HL-60/S4 (cell line): ENCODE measurements at regions not wholly inside any gene's neighbourhood (a gene's known extent, or its start where the extent isn't known, plus 50 kb on each side); places are given as distances from the start of the nearest gene placed in this dataset.

ENCODE experiments used
- in situ Hi-C: fragments of 300-500 bp; cut with MboI; formaldehyde crosslinking; loops from 2 replicates; pipeline ENCODE4 v1.14.3; 2022; ENCODE audit warnings: low sequenced_read_pairs

DNA sequence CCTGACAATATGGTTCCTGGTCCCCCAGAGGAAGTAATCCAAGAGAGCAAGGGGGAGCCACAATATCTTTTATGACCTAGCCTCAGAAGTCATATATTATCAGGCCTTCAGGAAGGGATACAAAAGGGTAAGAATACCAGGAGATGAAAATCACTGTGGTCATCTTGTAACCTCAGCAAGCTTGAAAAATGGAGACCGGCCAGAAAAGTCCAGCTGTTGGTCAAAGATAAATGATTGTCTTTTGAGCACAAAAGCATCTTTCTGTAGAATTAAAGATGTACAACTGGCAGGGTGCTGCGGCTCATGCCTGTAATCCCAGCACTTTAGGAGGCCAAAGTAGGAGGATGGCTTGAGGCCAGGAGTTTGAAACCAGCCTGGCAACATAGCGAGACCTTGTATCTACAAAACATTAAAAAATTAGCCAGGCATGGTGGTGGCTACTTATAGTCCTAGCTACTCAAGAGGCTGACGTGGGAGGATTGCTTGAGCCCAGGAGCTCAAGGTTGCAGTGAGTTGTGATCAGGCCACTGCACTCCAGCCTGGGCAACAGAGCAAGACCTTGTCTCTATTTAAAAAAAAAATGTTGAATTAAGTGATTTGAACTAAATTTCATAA is 118.0 kb upstream of the MARCKS start:
- in situ Hi-C loops: no loop called here

DNA sequence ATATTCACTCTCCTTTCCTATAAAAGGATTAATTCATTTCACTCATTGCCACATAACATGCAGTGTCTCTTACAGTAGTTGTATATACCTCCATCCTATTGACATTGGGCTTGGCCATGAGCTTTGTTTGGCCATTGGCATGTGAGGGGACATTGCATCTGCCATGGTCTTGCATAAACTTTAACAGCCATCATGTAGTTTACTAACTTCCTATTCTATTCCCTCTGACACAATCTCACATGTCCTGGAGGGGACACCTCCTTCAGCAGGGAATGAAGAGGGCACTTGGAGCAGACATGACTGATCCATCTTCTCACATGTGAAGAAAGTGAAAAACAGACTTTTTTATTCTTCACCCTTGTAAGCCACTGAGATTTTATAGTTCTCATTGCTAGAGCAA is 115.5 kb upstream of the MARCKS start:
- in situ Hi-C loops: no loop called here

DNA sequence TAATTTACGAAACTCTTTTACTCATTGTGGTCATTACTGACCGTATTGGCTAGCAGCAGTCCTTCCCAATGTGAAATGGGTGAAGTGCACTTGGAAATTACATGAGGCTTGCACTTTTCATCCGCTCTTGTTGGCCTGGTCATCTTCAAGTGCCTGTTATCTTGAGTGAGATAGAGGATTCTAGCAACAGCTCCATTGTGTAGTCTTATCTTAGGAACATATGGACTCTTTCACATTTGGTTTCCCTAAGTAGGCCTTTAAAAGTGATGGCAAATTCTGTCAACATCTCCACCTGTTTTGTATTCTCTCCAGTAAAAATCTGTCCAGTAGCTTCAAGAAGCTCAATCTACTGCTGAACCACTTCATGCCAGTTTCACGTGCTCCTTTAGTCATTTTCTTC is 114.8 kb upstream of the MARCKS start:
- in situ Hi-C loops: no loop called here

DNA sequence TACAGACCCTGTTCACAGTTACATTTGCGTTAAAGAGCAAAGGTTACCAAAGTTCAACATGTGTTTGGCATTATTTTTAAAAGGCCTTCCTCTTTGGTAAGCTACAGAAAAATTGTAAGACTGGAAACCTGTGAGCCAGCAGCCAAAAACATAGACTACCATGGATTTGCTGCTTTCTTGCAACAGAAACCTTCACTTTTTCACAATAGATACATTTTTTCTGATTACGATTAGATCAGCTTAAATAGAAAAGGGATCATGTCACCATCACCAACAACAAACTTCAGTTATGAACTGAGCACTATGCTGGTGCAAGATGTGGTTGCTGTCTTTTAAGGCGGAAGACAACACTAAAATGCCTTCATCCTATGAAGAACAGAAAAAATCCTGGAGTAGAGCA is 112.3 kb upstream of the MARCKS start:
- in situ Hi-C loops: no loop called here

DNA sequence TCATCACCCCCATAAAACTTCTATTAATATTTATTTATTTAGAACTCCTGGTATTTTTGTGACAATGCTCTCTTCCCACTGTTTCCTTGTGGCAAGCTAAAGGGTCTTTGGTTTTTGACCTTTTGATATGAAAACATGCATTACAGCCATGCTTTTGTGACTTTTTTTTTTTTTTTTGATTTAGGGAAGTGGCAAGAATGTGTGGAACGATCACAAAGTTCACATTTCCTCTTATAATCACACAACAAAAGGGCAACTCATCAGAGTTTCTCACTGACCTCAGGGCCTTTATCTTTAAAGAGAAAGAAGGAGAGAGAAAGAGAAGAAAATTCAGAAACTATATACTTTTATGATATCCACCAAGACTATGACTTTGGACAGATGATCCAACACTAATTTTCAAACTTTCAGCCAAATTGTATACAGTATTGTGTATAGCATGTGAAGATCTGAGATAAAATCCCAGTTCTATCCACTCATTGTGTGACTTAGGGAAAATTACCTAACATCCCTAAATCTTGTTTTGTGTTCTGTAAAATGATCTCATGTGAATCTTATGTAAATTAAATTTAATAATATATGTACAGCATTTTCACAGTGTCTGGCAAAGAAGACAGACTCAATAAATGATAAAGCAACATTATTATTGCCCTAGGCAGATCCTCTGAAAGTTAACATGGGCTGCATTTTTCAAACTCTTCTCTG is 106.8 kb upstream of the MARCKS start:
- in situ Hi-C loops: no loop called here

DNA sequence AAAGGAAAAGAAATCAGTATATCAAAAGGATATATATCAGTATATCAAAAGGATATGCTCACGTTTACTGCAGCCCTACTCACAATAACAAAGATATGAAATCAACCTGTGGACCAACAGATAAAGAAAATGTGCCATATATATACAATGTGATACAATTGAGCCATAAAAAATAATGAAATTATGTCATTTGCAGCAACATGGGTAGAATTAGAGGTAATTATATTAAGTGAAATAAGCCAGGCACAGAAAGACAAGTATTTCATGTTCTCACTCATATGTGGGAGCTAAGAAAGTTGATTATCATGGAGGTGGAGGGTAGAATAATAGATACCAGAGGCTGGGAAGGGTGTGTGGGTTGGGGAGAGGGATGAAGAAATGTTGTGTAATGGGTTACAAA is 102.9 kb upstream of the MARCKS start:
- in situ Hi-C loops: no loop called here

DNA sequence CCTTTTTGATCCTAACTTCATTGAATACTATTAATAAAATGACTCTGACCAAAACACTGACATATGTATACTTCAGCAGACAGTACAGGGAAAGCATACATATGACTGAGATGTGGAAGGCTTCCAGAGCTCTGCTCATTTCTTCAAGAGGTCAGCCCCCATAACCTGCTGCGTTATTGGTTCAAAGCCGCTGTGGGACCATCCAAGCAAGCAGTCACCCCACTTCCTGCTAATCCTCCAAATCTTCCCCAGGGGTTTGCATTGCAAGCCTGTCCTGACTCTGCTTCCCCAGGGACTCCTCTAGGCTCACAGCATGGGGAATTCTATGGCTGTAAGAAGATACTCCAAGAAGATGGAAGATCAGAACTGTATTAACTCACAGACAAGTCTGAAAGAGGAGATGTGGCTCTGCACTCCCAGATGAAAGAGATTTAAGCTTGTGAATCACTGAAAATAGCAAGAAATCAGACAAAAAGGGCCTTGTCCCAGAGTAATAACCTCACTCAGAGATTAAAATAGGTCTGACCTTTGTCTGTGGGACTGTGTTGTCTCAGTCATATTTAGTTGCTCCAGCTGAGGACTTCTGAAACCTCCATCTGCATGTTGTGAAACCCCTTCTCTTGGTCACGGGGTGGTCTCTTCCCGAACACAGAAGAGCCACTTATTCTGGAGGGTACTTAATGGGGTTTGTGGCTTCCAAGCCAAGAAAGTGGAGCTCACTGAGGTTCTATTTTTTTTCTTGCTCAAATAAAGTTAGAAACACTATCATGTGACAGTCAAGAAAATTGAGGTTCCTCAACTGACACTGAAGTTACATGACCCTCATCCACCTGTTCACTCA is 101.5 kb upstream of the MARCKS start:
- in situ Hi-C loops: no loop called here

DNA sequence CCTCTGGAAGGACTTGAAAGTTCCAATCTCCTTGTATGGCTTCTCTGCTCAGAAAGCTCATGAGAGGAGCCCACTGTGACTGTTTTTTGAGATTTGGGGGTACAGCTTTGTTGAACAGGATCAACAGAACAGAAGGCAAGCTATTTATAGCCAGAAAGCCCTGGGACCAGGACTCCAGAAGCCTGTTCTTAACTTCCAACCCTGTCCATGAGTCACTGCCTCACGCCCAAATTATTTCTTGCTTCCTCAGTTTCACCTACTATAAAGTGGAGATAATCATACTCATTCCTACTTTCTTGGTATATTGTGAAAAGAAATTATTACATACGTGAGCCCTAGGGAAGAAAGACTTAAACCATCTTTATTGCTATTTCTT is 100.9 kb upstream of the MARCKS start:
- in situ Hi-C loops: no loop called here

DNA sequence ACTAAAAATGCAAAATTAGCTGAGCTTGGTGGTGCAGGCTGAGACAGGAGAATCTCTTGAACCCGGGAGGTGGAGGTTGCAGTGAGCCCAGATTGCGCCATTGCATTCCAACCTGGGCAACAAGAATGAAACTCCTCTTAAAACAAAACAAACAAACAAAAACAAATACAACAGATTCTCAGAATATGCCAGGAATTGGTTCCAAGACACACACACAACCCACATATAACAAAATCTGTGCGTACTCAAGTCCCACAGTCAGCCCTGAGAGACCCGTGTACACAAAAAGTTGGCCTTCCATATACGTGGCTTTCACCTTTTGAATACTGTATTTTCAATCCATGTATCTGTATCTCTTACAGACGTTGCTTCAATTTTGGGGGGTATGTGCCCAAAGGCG is 98.9 kb upstream of the MARCKS start:
- in situ Hi-C loops: no loop called here

DNA sequence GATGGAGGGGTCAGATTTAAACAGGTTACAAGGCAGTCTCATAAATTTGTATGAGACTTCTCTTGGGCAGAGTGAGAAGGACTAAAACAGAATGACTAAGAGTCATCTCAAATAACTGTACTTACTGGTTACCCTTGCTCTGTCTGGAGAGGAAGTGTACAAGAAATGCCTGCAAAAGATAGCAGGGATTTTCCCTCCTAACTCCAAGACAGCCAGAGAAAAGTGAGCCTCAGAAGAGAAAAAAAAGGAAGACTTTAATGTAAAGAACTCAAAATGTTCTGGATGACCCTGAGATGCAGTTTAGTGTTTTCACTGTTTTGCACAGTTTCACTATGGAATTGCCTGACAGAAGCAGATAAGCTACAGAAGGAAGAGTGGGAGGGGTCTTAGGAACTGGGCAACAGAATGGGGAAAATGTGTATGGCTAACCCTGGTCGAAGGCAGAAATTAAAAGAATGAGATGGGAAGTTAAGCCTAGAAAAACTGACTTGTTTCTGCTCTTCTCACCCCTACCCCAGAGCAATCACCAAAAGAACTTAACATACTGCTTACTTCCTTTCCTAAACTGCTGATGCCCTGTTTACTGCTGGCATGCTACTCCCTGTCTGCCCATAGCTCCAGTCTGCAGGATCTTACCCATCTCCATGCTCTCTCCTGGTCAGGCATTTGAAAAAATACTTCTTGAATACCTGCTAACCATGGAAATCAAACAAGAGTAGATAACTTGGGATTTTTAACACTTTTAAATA is 98.1 kb upstream of the MARCKS start:
- in situ Hi-C loops: no loop called here

DNA sequence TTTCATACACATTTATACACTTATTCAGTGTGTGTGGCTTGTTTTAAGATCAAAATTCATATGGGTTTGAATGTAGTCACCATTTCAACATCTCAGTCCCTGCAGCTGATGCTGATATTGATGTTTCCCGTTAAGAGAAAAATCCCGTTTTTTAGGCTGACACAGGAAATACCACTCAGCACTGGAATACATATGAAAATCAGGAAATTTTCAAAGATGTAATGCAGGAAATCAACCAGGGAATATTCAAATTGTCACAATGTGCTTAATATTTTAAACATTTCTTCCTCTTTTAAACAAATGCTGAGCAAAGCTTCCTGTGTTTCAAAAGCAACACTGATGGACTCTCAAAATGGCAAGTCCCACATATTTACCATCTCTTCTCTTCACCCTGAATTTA is 94.5 kb upstream of the MARCKS start:
- in situ Hi-C loops: no loop called here

DNA sequence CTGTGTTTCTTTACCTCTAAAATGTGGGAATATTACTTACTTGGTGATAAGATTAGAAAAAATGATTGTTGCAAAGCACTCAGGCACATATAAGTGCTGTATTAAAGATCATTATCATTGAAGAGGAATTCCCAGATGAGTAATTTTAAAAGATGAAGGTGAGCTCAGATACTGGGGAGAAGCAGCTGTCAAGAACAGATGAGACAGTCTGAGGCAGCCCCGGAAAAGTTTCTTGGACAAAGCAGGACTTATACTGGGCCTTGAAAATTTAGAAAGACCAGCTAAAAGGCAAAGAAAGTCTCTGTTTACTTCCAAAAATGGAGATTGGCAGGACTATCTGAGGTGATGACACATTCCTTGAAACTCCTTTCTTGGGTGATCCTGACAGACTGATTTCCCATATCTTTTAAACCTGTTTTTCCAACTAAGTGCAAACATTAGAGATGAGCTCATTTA is 93.8 kb upstream of the MARCKS start:
- in situ Hi-C loops: no loop called here

DNA sequence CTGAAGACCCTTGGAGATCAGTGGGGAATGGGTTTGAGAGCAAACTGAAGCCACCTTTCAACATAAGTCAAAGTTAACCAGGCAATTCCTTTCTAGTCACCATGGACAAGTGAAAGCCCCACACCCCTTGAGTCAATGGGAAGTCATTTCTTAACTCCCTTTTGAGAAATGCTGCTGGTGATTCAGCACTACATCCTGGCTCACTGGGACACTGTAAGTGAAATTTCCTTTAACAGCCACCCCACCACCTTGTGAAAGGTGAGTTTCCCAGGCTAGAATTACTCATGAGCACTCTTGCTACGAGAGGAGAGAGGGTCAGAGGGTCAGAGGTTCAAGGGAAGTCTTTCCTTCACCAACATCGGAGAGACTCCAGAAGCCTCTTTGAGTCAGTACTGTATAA is 93.3 kb upstream of the MARCKS start:
- in situ Hi-C loops: no loop called here

DNA sequence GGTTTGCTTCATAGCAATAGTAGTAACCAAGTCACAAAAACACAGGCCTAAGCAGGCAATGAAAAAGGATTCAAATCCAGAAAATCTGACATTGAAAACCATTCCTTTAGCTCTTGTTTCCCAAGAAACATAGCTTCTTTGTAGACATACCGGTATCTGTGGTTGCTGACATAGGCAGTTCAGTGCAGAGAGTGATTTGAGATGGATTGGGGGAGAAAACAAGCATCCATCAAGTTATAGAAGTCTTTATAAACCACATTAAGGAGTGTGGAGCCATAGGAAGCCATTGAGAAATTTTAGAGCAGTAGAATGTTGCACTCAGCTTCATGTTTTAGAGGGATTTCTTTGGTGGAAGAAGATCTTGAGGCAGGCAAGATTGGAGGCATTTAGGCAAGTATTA is 91.2 kb upstream of the MARCKS start:
- in situ Hi-C loops: no loop called here

DNA sequence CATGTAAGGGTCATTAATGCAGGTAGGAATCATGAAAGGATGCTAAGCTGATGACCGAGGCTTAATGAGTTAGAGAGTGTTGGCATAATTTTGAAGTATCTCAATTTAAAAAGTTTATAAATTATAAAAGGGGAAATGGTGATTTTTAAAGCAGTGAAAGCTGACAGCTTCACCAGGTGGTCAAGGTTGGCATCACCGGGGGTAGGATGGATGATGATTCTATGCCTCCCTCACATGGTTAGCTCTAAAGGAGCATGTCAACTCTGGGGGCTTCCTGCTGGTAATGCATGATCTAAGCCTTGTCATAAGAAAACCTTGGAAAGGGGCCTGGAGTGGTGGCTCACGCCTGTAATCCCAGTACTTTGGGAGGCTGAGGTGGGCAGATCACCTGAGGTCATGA is 89.2 kb upstream of the MARCKS start:
- in situ Hi-C loops: no loop called here

DNA sequence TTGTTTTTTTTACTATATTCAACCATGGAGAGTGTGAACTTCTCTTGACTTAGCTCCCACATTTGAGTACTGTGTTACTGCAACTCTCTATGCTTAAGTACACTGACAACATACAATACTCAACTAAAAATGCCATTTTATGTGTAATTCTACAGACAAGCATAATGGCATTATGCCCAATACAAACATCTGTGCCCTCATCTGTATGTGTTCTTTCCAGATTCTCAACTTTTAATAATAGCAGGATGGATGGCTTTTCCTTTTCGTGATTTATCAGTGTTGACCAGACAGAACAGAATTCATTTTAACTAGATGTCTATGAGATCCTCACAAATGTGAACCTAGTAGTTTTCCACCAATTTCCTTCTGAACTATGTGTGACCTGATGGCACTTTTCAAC is 84.2 kb upstream of the MARCKS start:
- in situ Hi-C loops: no loop called here

DNA sequence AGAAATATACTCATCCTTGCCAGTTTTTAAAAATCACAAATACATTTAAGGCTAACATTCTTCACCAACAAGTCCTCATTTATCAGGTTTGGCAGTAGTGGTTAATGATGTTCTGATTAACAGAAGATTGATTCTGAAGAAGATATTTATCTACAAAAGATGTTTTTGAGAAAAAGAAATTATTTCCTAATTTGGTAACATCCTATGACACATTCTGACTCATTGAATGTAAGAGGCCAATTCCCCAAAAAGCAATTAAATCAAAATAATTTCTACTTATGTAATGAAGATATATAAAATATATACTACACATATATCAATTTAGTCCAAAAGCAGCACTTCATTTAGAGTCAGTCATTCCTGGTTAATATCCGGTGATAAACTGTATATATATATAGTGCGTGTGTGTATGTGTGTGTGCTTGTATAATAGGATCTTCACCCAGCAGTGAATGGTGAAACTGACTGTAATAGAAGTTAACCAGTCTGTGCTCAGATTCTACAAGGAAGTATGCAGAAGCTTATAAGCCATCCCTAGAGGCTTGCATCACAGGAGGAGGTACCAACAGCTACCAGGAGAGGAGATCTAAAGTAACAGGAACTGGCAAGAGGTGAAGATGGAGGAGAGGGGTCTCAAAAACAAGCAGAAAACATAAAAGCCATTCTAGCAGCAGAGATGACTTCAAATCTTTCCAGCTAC is 82.9 kb upstream of the MARCKS start:
- in situ Hi-C loops: no loop called here

DNA sequence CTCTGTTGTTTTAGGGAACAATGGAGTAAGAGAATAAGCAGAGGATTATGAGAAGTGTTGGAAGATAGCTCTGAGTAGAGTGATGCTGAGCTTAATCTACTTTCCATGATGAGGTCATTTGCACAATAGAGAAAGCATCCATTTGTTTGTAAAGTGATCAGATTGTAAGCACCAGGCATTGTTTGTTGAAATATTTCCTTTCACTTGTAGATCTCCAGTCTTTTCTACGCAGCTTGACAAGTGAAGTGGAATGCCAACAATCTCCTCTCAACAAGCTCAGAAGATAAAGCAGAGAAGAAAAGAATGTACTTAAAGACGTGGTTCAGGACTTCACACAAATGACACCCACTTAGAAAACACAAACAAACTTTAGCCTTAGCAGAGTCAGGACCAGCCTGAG is 80.1 kb upstream of the MARCKS start:
- in situ Hi-C loops: no loop called here

DNA sequence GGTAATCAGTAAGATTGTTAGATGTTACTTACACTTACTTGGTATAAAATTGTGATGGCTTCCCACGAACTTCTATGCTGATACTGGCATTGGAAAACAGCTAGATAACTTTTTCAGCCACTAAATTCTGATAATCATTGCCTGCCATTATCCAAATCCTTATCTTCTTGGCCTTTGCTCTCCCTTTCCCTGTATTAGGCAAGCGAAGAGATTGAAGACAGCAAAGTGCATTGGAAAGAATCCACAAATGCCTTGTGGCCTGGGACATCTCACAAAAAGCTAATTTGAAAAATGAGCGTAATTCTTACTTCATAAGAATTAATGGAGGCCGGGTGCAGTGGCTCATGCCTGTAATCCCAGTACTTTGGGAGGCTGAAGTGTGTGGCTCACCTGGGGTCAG is 79.5 kb upstream of the MARCKS start:
- in situ Hi-C loops: no loop called here

DNA sequence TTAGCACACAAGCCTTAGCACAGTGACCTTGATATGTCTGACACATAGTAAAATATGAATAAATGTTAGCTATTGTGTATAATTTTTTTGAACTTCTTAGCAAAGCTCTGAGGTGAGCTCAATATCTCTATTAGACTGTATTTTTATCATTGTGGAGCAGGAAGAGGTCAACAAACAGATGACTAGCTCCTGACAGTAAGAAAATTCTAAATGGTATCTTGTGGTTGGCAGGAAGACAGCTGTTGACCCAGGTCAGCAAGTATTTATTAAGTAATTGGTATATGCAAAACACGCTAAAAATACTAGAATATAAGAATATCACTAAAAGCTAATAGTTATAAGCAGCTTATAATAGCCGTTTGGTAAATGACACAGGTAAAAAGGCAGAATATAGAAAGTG is 77.5 kb upstream of the MARCKS start:
- in situ Hi-C loops: no loop called here

DNA sequence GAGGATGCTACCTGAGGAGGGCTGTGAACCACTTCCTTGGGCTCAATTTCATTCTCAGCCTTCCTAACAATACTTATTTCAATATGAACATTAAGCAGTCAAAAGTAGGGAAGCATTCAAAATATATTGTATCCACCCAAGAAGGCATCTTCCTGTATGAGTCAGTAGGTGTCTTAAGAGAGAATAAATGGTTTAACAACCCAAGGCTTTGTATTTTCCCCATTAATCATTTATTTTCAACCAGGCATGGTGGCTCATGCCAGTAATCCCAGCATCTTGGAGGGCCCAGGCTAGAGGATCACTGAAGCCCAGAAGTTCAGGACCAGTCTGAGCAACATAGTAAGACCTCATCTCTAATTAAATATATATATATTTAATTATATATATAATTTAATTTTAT is 74.5 kb upstream of the MARCKS start:
- in situ Hi-C loops: no loop called here
